ENCODE measurements at regions not wholly inside any gene's neighbourhood (a gene's known extent, or its start where the extent isn't known, plus 50 kb on each side); places are given as distances from the start of the nearest gene placed in this dataset.

DNA sequence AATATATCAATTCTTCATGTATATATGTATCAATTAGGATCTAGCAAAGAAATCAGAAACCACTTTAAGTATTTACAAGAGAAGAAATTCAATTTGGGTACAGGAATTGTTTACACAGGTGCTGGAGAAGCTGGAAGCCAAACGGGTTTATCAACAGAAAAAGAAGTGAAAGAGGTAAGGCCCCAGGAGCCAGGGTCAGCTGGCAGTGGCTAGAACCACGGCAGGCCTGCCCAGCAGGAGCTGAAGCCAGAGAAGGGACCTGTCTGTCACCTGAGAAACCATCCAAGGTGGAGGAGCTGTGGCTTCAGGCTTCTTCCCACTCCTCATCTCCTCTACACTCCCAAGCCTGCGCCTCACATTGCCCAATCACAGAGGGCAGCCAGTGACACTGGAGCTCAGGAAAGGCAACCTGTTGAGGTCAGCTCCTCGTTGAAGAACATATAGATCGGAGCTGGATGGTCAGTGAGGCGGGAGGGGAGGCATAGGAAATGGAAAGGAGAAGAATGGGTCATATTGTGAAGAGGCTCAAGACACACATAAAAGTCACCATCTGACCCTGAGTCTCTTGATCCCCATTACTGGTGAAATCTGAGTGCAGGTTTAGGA lies 182.6 kb downstream of the REEP3 start:
- no peak for DNase-seq
- intact Hi-C loops (cut with DNase I): no loop called here

DNA sequence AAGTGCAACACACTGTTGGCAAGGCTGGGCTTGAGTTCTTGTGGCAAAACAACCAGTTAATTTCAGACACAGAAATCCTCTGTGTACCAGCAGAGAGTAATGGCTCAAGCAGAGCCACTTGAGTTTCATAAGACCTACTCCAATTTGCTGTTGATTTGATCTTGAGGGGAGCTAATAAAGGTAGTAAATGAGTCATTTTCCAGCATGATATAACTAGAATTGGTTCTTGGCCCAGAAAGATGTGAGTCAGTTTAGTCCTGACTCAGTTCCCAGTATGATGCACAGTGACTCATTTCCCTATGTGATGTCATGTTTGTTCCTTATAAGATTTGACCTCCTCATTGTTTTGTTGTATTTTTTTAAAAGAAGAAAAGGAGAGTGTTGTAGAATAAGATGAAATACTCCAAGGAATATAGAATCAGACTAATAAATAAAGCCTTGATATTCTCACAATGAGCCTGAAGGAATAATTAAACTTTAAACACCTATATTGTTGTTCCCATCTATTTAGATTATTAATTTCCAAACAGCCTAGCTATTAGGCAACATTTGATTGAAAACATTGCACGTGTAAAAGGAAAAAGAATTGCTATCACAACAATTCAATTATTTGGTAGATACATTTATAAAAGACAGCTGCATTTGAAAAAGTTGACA lies 186.2 kb downstream of the REEP3 start:
- peak in 7 of 42 donors; percentile 19 to 67 (median 28) for DNase-seq
- intact Hi-C loops (cut with DNase I): no loop called here

DNA sequence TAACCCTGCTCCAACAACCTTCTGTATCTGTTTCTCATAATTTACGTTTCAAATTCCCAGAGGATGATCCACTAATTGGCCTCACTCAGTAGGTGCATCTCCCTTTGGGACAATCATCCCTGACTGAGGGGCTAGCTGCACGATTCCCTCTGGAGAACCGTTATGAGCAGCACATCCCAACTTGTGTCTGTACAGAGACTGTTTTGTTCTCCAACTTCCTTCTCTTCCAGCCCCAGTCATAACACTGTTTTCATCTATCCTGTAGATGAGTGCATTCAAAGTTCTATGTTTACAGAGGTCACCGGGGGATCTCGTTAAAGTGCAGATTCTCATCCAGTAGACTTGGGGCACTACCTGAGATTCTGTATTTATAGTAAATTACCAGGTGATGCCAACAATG lies 187.2 kb downstream of the REEP3 start:
- intact Hi-C loops (cut with DNase I): no loop called here
- DNase-seq: no peak

DNA sequence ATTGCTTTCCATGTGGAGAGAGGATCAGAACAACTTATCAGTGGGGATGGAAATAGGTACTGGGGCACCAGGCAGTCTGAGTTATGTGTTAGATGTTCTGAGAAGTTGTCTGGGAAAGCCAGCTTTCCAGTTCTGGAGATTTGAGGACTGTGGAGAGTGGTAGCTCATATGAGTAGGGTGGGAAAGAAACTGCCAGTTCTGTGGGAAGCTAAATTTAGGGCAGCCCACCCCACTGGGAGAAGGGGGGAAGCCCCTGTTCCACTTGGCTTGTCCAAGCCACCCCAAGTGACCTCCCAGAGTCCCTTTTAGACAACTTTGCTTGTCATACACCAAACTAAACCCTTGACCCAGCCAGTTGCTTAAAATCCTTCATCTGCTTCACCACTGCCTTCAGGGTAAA lies 189.5 kb downstream of the REEP3 start:
- intact Hi-C loops (cut with DNase I): no loop called here
- no peak for DNase-seq

DNA sequence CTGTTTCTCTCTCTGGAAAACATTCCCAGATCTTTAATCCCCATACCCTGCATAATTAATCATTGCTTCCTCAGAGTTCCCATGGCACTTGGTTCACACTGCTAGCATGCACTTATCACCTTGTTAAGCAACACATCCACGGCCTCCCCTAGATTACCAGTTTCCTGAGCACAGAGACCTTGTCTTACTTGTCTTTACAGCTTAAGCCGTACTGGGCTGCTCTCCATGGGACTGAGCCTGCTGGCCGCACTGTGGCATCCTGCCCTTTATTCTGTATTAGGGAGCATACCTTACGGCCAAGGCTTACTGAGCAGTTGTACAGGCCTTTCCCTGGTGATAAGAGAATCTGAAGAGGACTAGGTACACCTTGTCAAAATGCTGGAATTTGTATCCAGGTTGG lies 190.2 kb downstream of the REEP3 start:
- intact Hi-C loops (cut with DNase I): no loop called here
- no peak for DNase-seq

DNA sequence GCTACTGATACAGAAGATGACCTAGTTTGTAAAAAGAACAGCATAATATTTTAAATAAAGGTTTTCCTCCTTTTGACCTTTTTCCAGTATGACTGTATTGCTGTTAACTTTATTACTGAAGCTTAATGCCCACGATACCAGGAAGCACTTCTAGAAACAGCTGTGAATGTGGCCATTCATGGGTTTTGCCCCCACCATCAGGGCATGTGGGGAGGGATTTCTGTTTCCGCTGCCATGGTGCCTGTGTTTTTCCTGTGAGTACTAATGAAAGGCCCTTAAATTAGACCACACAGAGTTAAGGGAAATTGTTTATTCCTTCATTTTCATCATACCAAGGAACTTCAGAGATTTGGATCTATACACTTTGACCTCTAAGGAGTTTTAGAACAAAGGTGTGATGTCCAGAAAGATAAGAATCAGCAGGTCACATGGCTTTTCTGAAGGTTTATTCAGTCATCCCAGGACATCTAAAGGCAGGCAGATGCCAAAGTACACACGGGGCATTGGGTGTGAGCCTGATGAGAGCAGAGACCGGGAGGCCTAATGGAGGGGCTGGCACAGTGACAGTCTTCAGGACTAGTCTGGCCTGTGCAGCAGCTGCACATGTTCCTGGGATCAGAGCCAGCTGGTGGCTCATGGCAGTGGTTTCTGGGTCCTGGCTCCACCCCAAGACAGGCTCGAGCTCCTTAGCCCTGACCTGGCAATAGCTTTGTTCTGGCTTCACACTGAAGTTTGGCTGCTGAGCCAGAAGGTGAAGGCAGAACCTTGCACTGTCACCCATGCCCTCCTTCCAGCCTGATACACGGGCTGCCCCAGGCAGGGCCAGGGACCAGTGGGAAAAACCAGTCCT lies 190.9 kb downstream of the REEP3 start:
- intact Hi-C loops (cut with DNase I): no loop called here
- DNase-seq: peak; percentile 50 to 91 (median 75)

DNA sequence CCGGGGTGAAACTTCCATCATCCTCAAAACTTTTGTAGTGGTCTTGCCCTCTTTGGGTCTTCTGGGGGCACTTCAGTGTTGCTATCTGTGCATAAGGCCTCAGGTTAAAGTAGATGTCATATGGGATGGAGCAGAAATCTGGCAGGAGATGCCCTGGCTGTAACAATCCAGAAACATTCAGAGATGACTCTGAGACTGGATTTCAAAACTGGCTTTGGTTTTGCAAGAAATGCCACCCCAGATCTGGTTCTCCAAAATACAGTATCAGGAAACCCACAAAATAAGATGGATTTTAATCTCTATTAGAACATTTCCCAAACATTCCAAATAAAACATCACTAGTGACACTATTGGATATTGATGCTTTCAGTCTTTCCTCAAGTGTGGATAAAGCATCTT lies 191.5 kb downstream of the REEP3 start:
- DNase-seq: no peak
- intact Hi-C loops (cut with DNase I): no loop called here

DNA sequence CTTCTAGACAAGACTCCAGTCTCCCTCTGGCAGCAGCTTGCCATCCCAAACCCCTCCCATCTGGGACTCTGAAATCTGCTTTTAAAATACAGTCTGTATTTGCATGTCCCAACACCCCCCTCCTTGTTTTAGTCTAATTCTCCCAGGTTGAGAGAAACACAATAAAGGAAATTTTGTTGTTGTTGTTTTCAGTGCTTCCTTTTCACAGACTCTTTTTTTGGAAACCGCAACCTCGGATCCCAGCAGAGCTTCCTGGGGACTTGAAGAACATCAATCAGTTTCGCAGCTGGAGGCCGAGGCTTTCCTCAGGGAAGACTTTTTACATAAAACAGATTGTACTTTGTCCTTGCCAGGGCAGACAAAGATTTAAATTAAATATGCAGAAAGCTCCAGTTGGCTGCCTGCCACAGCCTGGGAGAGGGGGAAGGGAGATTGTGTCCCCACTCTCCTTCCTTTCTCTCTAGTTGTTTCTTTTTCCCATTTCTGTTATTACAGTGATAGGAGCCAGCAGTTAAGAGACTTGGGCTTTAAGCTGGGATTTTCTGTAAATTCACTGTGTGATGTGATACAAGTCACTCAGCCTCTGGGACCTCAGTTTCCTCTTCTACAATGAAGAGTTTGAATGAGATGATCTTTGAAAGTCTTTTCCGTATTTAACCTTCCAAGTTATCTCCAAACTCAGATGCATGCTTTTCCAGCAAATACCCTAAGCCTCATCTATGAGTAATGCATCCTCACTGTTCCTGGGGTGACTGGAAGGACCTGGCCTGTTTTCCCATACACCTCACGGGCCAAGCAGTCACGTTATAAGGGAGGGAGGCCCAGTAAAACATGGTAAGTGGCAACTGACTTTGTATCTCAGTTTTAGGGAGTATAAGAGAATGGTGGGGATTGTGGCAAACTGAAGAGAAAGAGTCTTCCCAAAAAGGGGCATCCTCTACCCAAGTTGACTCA lies 192.3 kb downstream of the REEP3 start:
- intact Hi-C loops (cut with DNase I): no loop called here
- peak in 32 of 42 donors; percentile 12 to 73 (median 40) for DNase-seq

DNA sequence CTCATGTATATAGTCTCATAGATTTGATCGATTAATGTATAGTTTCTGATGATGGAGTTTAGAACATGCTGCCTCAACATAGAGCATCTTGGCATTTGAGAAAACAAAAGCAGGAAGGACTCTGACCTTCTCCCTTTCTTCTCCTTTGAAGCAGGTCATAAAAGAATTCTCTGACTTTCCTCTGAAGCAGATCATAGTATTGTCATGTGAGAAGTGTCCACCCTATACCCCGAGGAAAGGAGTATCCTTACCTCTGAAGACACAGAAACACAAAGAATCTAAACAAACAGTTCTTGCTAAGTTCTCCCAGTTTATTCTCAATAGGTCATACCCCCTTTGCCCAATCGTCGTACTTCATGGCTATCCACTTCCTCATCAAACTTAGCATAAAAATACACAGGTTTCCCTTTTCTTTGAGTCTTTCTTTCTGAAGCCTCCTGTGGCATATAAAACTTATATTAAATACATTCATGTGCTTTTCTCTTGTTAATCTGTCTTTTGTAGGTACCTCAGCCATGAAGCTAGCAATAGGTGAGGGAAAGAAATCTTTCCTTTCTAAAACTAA lies 194.9 kb downstream of the REEP3 start:
- intact Hi-C loops (cut with DNase I): loop anchor here (5.0 kb wide), 1 partner anchor 549 kb away; no protein-coding TSS in a partner anchor
- no peak for DNase-seq

DNA sequence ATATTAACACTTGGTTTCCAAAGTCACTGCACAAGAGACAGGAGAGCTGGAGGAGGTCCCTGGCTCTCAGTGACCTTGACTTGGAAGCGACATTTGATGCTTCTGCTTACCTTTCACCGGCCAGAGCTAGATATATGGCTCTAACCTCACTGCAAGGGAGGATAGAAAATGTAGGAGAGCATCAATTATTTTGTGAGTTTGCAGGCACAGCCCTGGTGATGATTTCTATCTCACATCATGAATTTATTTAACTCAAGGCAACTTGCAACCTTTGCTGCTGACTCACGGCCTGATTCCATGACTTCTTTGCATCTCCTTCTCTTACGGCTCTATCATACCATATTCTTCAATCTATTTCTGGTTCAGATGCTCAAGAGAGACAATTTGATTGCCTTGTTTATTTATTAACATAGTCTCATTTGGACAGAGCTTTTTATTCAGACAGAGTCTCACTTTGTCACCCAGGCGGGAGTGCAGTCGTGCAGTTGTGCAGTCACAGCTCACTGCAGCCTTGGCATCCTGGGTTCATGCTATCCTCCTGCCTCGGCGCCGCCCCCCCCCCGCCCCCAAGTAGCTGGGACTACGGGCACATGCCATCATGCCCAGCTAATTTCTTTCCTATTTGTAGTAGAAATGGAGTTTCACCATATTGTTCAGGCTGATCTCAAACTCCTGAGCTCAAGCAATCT lies 196.0 kb downstream of the REEP3 start:
- intact Hi-C loops (cut with DNase I): loop anchor here (5.0 kb wide), 1 partner anchor 550 kb away; no protein-coding TSS in a partner anchor
- DNase-seq: peak in 4 of 42 donors; percentile 27 to 49 (median 30)

DNA sequence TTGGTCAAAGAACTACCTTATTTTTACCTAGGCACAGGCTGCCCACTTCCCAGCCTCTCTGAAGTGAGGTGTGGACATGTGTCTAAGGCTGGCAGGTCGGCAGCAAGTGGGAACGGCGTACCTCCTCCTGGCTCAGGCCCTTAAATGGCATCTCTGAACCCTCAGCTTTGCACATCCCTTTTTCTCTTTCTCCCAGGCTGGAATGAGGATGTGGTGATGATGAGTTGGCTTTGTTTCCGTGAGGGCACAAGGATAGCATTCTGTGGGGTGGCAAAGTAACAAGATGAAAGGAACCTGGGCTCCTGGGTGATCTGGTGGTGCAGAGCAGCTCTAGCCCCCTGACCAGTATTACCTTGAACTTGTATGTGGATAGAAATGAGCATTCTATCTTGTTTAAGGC lies 196.8 kb downstream of the REEP3 start:
- intact Hi-C loops (cut with DNase I): loop anchor here (5.0 kb wide), 1 partner anchor 551 kb away; no protein-coding TSS in a partner anchor
- no peak for DNase-seq

DNA sequence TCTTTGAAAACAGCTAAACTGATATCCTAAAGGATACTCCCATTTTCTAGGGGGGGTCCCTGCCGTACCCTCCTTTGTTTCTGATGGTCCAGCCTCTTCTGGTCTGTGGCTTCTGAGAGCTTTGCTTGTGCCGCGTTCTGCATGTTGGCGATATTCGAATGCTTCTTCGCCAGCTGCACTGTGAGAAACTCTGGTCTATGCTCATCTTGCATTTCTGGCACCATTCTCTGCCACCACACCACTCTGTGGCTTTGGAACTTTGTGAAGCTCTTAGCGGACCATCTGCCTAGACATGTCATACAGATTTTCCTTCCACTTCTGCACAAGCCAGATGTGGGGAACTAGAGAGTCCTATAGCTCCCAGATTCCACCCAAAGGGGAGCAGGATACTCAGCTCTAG lies 197.2 kb downstream of the REEP3 start:
- intact Hi-C loops (cut with DNase I): loop anchor here (5.0 kb wide), 1 partner anchor 551 kb away; no protein-coding TSS in a partner anchor
- no peak for DNase-seq

DNA sequence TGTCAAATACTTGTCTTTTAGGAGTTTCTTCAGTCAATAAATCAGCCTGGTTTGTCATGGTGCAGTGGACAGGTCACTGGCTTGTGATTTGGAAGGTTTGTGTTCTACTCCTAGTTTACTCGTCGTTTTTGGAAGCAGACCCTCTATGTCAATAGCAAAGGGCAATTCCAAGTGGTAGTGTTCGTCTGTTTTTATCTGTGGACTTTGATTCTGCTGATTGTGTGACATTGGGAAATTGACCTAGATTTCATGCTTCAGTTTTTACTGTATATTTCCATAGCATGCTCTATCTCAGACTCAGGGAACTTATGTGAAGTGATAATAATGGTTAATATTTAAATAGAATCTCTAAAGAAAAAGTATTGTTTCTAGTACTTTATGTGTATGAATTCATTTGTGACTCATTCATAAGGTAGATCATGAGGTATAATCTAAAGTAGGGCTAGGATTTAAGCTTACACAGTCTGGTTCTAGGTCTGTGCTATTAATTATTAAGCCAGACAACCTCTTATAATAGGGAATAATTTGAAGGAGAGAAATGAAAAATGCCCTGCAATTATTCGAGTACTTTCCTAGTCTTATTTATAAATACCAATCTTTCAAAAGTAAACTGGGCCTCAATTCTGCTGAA lies 198.1 kb downstream of the REEP3 start:
- intact Hi-C loops (cut with DNase I): loop anchor here (5.0 kb wide), 1 partner anchor 552 kb away; no protein-coding TSS in a partner anchor
- no peak for DNase-seq

DNA sequence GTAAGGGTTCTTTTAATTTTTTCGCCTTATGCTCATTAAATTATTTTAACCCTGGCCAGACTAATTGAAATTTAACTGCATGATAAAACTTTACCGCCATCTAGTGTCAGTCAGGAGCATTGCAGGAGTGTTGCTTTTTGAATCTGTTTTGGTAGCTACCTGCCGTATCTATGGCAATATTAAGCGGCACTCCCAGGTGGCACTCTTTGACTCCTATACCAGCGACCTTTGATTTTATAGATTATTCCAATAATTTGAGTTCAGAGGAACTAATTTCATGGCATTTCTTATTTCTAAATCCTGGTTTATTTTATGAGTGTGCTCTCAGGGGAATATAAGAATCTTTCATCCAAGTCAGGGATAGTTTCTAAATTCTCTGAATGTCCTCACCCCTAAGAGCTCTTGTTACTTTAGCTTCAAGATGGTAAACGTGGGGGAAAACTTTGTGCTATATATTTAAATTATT lies 198.9 kb downstream of the REEP3 start:
- peak in 33 of 42 donors; percentile 19 to 86 (median 59) for DNase-seq
- intact Hi-C loops (cut with DNase I): loop anchor here (5.0 kb wide), 1 partner anchor 88 kb away; no protein-coding TSS in a partner anchor

DNA sequence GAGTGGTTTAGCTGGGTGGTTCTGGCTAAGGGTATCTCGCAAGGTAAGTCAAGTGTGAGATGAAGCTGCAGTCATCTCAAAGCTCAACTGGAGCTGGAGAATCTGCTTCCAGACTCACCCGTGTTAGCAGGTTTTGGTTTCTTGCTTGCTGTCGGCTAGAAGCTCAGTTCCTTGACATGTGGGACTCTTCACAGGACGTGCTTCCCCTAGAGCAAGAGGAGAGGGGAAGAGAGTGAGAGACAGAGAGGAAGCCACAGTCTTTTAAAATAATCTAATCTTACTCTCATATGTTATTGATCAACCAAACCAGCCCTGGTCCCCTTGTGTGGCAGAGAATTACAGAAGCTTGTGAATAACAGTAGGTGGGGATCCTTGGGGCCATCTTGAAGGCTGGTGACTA lies 199.5 kb downstream of the REEP3 start:
- intact Hi-C loops (cut with DNase I): loop anchor here (5.0 kb wide), 1 partner anchor 88 kb away; no protein-coding TSS in a partner anchor
- no peak for DNase-seq

DNA sequence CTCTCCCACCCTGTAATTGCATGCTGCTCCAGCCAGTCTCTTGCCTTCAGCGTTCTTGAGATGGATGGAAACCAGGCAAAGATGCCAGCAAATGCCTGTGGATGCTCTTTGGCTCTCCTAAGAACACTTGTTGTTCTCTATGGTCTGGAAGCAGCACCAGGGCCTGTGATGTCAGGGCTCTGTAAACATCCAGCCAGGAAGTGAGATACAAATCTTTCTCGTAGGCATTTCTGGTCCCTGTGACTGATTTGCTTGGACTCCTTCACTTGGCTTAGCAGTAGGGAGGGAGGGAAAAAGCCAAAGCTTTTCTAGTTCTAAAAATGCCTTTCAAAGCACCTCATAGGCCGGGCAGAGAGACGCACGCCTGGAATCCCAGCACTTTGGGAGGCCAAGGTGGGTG lies 201.3 kb downstream of the REEP3 start:
- intact Hi-C loops (cut with DNase I): loop anchor here (5.0 kb wide), 1 partner anchor 90 kb away; no protein-coding TSS in a partner anchor
- no peak for DNase-seq

DNA sequence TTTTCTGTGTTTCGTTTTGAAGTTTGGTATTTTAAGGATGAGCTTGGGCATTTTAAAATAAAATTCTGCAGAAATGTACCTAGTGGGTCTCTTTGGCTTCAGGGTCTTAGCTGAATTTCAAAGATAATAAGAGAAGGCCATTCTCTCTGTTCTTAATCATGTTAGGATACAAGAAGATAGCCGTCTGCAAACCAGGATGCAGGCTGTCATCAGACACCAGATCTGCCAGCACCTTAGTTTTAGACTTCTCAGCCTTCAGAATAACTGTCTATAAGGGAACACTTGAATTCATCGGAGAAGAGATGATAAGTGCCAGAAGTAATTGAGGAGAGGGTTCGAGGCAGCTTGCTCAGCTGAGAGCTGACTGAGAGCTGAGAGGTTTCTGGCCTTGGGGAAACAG lies 202.1 kb downstream of the REEP3 start:
- intact Hi-C loops (cut with DNase I): loop anchor here (5.0 kb wide), 1 partner anchor 91 kb away; no protein-coding TSS in a partner anchor
- DNase-seq: no peak
